Panc1 (cell line): ENCODE measurements at regions not wholly inside any gene's neighbourhood (a gene's known extent, or its start where the extent isn't known, plus 50 kb on each side); places are given as distances from the start of the nearest gene placed in this dataset.

Source experiments
- ATAC-seq: fragments of 200-7000 bp; cut with Tn5 transposase; 2 replicates; pipeline ENCODE4 v1.9.1; 2020; ENCODE audit warnings: mild to moderate bottlenecking, moderate library complexity
- BruUV-seq: library from RNA; stranded (reverse); fragments of 400-500 nt; replicated peaks from 2 replicates; lab custom pipeline; 2021; lab: Mats Ljungman, UMichigan
- CTCF ChIA-PET: fragments of 300-600 bp; sonication (Branson Sonifier 250); formaldehyde crosslinking; loops from one replicate; lab custom pipeline; 2022; ENCODE audit warnings: antibody characterized with exemption; lab: Charles Lee
- POLR2A ChIA-PET: fragments of 300-600 bp; sonication (Branson Sonifier 250); formaldehyde crosslinking; loops from one replicate; lab custom pipeline; 2022; ENCODE audit warnings: antibody characterized with exemption; lab: Charles Lee
- DNase-seq: peaks from one replicate; pipeline ENCODE4 v3.0.0-alpha.2; 2010; ENCODE audit warnings: low read depth, low spot score
- H3K27ac ChIP-seq: 2 replicates; pipeline ENCODE4 v1.5.1; 2011; ENCODE audit warnings: mild to moderate bottlenecking, low read length, inconsistent platforms
- H3K27me3 ChIP-seq: fragments of 200-500 bp; sonication (Bioruptor generic); 2 replicates; pipeline ENCODE4 v1.6.0; 2014; ENCODE audit warnings: low read length, inconsistent platforms; ENCODE audit not compliant: control insufficient read depth, insufficient read depth
- H3K36me3 ChIP-seq: fragments of 200-500 bp; sonication (Bioruptor generic); 2 replicates; pipeline ENCODE4 v1.5.1; 2014; ENCODE audit warnings: inconsistent platforms, mild to moderate bottlenecking, low read length, moderate library complexity; ENCODE audit not compliant: control insufficient read depth, insufficient read depth
- H3K4me1 ChIP-seq: 2 replicates; pipeline ENCODE4 v1.5.1; 2011; ENCODE audit warnings: inconsistent platforms, mild to moderate bottlenecking, low read length, moderate library complexity; ENCODE audit not compliant: control insufficient read depth, insufficient read depth
- H3K4me3 ChIP-seq, 2 experiments: 2 replicates each; pipeline ENCODE4 v1.5.1; 2011 to 2012; ENCODE audit warnings: low read depth in 2 of 2, low read length in 2 of 2, mild to moderate bottlenecking in 2 of 2, inconsistent platforms in 1 of 2, moderate library complexity in 1 of 2
- H3K9me3 ChIP-seq: fragments of 200-500 bp; sonication (Bioruptor generic); 2 replicates; pipeline ENCODE4 v1.5.1; 2014; ENCODE audit warnings: low read depth, mild to moderate bottlenecking, inconsistent platforms, low read length, moderate library complexity; ENCODE audit not compliant: control insufficient read depth, insufficient read depth
- POLR2AphosphoS5 ChIP-seq: IDR thresholded peaks from 2 replicates; pipeline ENCODE4 v1.6.1; 2012; ENCODE audit warnings: mild to moderate bottlenecking, low read depth, low read length, moderate library complexity
- SIN3A ChIP-seq: IDR thresholded peaks from 2 replicates; pipeline ENCODE4 v1.6.1; 2012; ENCODE audit warnings: low read depth, mild to moderate bottlenecking, low read length, moderate library complexity, borderline replicate concordance; ENCODE audit not compliant: insufficient read depth
- TCF7L2 ChIP-seq: IDR thresholded peaks from 2 replicates; pipeline ENCODE4 v1.6.1; 2011; ENCODE audit warnings: mild to moderate bottlenecking, low read depth, low read length, inconsistent platforms
- in situ Hi-C: cut with HindIII; loops from 2 replicates; pipeline ENCODE4 v1.10.0; 2016; ENCODE audit warnings: low sequenced_read_pairs, low pct_unique_long_range_greater_than_20kb
- intact Hi-C: fragments of 100-400 bp; cut with micrococcal nuclease; formaldehyde crosslinking; loops from one replicate; pipeline ENCODE4 v1.10.0; 2022; ENCODE audit not compliant: unreplicated experiment
- TF ChIP-seq, protein P1 (sequence below), 2 experiments: IDR thresholded peaks; 2 replicates each; pipeline ENCODE4 v1.6.1; 2011 to 2012; ENCODE audit warnings: low read depth in 2 of 2, control low read depth in 1 of 2, low read length in 1 of 2, mild to moderate bottlenecking in 1 of 2, moderate library complexity in 1 of 2; ENCODE audit not compliant: insufficient read depth in 1 of 2
- TF ChIP-seq, protein P2 (sequence below): fragments of 450-650 bp; IDR thresholded peaks from 2 replicates; pipeline ENCODE4 v1.5.1; 2017; ENCODE audit warnings: mild to moderate bottlenecking

GRCh38 chr6:91278416-91278815 lies 691.5 kb upstream of the MAP3K7 start:
- Histone ChIP-seq H3K4me3 (no peak overlapping the region), H3K4me1 (no peaks in the 10 kb centered on the region), H3K36me3 (no peaks in the 10 kb centered on the region), H3K9me3 (no peaks in the 10 kb centered on the region), H3K27ac (no peak overlapping the region), H3K27me3 (no peaks in the 10 kb centered on the region)
- TF ChIP-seq POLR2AphosphoS5 (no peak), SIN3A (no peak), TCF7L2 (no peak)
- TF ChIP-seq, protein P1, sequence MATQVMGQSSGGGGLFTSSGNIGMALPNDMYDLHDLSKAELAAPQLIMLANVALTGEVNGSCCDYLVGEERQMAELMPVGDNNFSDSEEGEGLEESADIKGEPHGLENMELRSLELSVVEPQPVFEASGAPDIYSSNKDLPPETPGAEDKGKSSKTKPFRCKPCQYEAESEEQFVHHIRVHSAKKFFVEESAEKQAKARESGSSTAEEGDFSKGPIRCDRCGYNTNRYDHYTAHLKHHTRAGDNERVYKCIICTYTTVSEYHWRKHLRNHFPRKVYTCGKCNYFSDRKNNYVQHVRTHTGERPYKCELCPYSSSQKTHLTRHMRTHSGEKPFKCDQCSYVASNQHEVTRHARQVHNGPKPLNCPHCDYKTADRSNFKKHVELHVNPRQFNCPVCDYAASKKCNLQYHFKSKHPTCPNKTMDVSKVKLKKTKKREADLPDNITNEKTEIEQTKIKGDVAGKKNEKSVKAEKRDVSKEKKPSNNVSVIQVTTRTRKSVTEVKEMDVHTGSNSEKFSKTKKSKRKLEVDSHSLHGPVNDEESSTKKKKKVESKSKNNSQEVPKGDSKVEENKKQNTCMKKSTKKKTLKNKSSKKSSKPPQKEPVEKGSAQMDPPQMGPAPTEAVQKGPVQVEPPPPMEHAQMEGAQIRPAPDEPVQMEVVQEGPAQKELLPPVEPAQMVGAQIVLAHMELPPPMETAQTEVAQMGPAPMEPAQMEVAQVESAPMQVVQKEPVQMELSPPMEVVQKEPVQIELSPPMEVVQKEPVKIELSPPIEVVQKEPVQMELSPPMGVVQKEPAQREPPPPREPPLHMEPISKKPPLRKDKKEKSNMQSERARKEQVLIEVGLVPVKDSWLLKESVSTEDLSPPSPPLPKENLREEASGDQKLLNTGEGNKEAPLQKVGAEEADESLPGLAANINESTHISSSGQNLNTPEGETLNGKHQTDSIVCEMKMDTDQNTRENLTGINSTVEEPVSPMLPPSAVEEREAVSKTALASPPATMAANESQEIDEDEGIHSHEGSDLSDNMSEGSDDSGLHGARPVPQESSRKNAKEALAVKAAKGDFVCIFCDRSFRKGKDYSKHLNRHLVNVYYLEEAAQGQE (IDR thresholded peaks at IDR 0.05; ENCODE audit: insufficient read depth in 1 of 2, low read depth in 2 of 2, low read length in 1 of 2), result no peak
- TF ChIP-seq, protein P2, sequence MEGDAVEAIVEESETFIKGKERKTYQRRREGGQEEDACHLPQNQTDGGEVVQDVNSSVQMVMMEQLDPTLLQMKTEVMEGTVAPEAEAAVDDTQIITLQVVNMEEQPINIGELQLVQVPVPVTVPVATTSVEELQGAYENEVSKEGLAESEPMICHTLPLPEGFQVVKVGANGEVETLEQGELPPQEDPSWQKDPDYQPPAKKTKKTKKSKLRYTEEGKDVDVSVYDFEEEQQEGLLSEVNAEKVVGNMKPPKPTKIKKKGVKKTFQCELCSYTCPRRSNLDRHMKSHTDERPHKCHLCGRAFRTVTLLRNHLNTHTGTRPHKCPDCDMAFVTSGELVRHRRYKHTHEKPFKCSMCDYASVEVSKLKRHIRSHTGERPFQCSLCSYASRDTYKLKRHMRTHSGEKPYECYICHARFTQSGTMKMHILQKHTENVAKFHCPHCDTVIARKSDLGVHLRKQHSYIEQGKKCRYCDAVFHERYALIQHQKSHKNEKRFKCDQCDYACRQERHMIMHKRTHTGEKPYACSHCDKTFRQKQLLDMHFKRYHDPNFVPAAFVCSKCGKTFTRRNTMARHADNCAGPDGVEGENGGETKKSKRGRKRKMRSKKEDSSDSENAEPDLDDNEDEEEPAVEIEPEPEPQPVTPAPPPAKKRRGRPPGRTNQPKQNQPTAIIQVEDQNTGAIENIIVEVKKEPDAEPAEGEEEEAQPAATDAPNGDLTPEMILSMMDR, result no peak
- CTCF ChIA-PET, result no interaction called here
- DNase-seq, result no peak
- BruUV-seq, result no TSS peak
- POLR2A ChIA-PET, result no interaction called here
- no peak for ATAC-seq
- in situ Hi-C loops (no loop called here), intact Hi-C loops (no loop called here)

- ATAC-seq, result no peak
- ChIA-PET CTCF (no interaction called here), POLR2A (no interaction called here)
- DNase-seq, result no peak
- Histone ChIP-seq H3K27ac (no peak overlapping the region), H3K27me3 (no peaks in the 10 kb centered on the region), H3K36me3 (no peaks in the 10 kb centered on the region), H3K9me3 (no peaks in the 10 kb centered on the region), H3K4me3 (no peak overlapping the region), H3K4me1 (no peaks in the 10 kb centered on the region)
- intact Hi-C loops (no loop called here), in situ Hi-C loops (no loop called here)
- no TSS peak for BruUV-seq
- TF ChIP-seq TCF7L2, result no peak
- TF ChIP-seq, protein P2, result peak; percentile 24
- TF ChIP-seq SIN3A, result no peak
These were observed 689.4 kb upstream of the MAP3K7 start for GRCh38 chr6:91276315-91276714.

- Histone ChIP-seq H3K36me3 (no peaks in the 10 kb centered on the region), H3K4me1 (no peaks in the 10 kb centered on the region), H3K27ac (no peak overlapping the region), H3K9me3 (no peaks in the 10 kb centered on the region), H3K4me3 (no peak overlapping the region), H3K27me3 (no peaks in the 10 kb centered on the region)
- ATAC-seq, result no peak
- intact Hi-C loops, result no loop called here
- BruUV-seq, result no TSS peak
- ChIA-PET CTCF (no interaction called here), POLR2A (no interaction called here)
- TF ChIP-seq SIN3A, result no peak
- TF ChIP-seq, protein P1 (IDR thresholded peaks at IDR 0.05; ENCODE audit: insufficient read depth in 1 of 2, low read depth in 2 of 2, low read length in 1 of 2), result no peak
- no peak for TF ChIP-seq TCF7L2
- TF ChIP-seq POLR2AphosphoS5, result no peak
- TF ChIP-seq, protein P2, result no peak
- DNase-seq, result no peak
- in situ Hi-C loops, result no loop called here
These were observed 686.9 kb upstream of the MAP3K7 start for GRCh38 chr6:91273729-91274128.
